ENCODE measurements at regions not wholly inside any gene's neighbourhood (a gene's known extent, or its start where the extent isn't known, plus 50 kb on each side); places are given as distances from the start of the nearest gene placed in this dataset.

DNA sequence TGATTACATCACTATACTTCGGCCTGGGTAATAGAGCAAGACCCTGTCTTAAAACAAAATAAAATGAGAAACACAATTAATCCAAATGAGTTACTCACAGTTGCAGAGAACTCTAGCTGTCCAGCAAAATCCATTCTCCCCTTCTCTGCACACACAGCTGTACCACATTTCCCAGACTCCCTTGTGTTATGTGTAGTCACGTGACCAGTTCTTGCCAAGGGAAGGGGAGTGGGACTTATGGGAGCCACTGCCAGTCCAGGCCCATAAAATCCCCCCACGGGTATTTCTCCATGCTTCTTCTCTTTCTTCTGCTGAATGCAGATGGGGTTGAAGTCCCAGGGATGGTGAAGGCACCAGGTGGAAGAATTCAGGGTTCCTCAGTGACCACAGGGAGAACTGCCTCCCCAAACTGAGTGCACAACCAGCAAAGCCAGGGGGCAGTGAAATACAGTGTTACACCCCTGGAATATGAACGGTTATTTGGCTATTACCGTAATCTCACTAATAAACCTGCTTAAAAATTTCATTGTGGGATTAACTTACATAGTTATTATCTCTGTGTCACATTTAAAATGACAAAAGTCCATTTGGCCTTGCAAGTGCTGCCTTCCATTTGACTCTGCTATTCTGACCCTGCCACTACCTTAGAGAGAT lies 85.6 kb upstream of the FMN2 start:
- TF ChIP-seq, protein P1, sequence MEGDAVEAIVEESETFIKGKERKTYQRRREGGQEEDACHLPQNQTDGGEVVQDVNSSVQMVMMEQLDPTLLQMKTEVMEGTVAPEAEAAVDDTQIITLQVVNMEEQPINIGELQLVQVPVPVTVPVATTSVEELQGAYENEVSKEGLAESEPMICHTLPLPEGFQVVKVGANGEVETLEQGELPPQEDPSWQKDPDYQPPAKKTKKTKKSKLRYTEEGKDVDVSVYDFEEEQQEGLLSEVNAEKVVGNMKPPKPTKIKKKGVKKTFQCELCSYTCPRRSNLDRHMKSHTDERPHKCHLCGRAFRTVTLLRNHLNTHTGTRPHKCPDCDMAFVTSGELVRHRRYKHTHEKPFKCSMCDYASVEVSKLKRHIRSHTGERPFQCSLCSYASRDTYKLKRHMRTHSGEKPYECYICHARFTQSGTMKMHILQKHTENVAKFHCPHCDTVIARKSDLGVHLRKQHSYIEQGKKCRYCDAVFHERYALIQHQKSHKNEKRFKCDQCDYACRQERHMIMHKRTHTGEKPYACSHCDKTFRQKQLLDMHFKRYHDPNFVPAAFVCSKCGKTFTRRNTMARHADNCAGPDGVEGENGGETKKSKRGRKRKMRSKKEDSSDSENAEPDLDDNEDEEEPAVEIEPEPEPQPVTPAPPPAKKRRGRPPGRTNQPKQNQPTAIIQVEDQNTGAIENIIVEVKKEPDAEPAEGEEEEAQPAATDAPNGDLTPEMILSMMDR (IDR thresholded peaks at IDR 0.05) = no peak
- no peak for TF ChIP-seq POLR2A (IDR thresholded peaks at IDR 0.05)
